Hepatocyte (in vitro differentiated cells): ENCODE measurements at regions not wholly inside any gene's neighbourhood (a gene's known extent, or its start where the extent isn't known, plus 50 kb on each side); places are given as distances from the start of the nearest gene placed in this dataset.

Experiments
- DNase-seq: peaks from one replicate; pipeline ENCODE4 v3.0.0-alpha.2; 2016; ENCODE audit warnings: low spot score
- H2AFZ ChIP-seq: fragments of 200-600 bp; sonication (generic); 2 replicates; pipeline ENCODE4 v1.6.0; 2016; ENCODE audit warnings: antibody characterized with exemption, mild to moderate bottlenecking
- H3K27ac ChIP-seq: fragments of 200-600 bp; sonication (generic); 2 replicates; pipeline ENCODE4 v1.5.1; 2016; ENCODE audit warnings: mild to moderate bottlenecking
- H3K27me3 ChIP-seq: fragments of 200-600 bp; sonication (generic); 2 replicates; pipeline ENCODE4 v1.6.1; 2016
- H3K36me3 ChIP-seq: fragments of 200-600 bp; sonication (generic); replicated peaks from 2 replicates; pipeline ENCODE4 v1.5.1; 2016; ENCODE audit warnings: low read depth; ENCODE audit not compliant: insufficient read depth
- H3K4me1 ChIP-seq: fragments of 200-600 bp; sonication (generic); 2 replicates; pipeline ENCODE4 v1.5.1; 2016; ENCODE audit warnings: mild to moderate bottlenecking, moderate library complexity; ENCODE audit not compliant: insufficient read depth
- H3K4me2 ChIP-seq: fragments of 200-600 bp; sonication (generic); 2 replicates; pipeline ENCODE4 v1.6.0; 2016
- H3K4me3 ChIP-seq: fragments of 200-600 bp; sonication (generic); 2 replicates; pipeline ENCODE4 v1.5.1; 2016; ENCODE audit warnings: mild to moderate bottlenecking
- H3K79me2 ChIP-seq: fragments of 200-600 bp; sonication (generic); 2 replicates; pipeline ENCODE4 v1.6.0; 2017; ENCODE audit warnings: mild to moderate bottlenecking
- H3K9me2 ChIP-seq: fragments of 200-600 bp; sonication (generic); replicated peaks from 2 replicates; pipeline ENCODE4 v1.6.0; 2017; ENCODE audit warnings: mild to moderate bottlenecking; ENCODE audit not compliant: insufficient read depth
- H3K9me3 ChIP-seq: fragments of 200-600 bp; sonication (generic); 2 replicates; pipeline ENCODE4 v1.5.1; 2016; ENCODE audit warnings: low read depth, mild to moderate bottlenecking
- H4K20me1 ChIP-seq: fragments of 200-600 bp; sonication (generic); 2 replicates; pipeline ENCODE4 v1.6.0; 2016; ENCODE audit warnings: mild to moderate bottlenecking; ENCODE audit not compliant: insufficient read depth, poor library complexity, severe bottlenecking
- EZH2 ChIP-seq: fragments of 200-600 bp; sonication (generic); IDR thresholded peaks from 2 replicates; pipeline ENCODE4 v1.6.1; 2016; ENCODE audit warnings: antibody characterized with exemption, mild to moderate bottlenecking, borderline replicate concordance
- EZH2phosphoT487 ChIP-seq: fragments of 200-600 bp; sonication (generic); IDR thresholded peaks from one replicate; pipeline ENCODE4 v1.6.1; 2018; ENCODE audit warnings: antibody characterized with exemption, mild to moderate bottlenecking, low read depth, moderate library complexity; ENCODE audit not compliant: unreplicated experiment, severe bottlenecking
- whole genome bisulfite sequencing: methylation state at CpG from one replicate; pipeline ENCODE4 v1.1.6; 2016; ENCODE audit warnings: low lambda C conversion rate; ENCODE audit errors: missing lambda C conversion rate; 5-methylcytosine and 5-hydroxymethylcytosine counted together
- TF ChIP-seq, protein P1 (sequence below): fragments of 200-600 bp; sonication (generic); IDR thresholded peaks from 2 replicates; pipeline ENCODE4 v1.5.1; 2016; ENCODE audit warnings: antibody characterized with exemption, mild to moderate bottlenecking; ENCODE audit not compliant: poor library complexity

DNA sequence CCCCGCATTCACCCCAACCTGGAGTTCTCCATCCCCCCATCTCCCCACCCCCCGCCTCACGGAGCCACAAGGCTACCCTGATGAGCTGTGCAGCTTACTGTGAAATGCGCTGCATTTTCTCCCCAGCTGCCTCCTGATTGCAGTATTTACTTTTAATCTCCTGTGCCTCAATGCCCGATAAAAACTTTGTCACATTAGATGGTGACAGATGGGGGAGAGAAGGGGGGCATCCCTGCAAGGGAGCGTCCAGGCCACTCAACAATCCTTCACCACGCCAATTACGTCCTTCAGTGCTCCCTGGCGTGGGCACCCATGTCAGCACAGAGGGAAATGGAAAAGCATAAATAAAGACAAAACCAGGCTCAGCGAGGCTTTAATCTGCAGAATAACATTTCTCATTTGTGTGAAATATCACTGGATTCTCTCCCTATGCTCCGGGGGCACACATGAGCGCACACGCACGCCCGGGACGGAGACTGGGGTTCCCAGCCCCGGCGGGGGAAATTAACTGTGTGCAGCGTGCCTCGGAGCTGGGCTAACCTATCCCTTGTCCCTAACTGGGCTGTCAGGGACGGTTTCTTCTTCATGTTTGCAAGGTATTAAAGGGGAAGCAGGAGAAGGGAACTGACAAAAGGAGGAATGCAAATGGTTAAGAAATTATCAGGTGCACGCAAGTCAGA lies 186.7 kb upstream of the VASH1 start:
- Histone ChIP-seq H3K27me3 (no peaks in the 10 kb centered on the region), H4K20me1 (no peaks in the 10 kb centered on the region), H3K4me2 (no peak overlapping the region), H3K27ac (no peak overlapping the region), H3K9me3 (no peaks in the 10 kb centered on the region), H3K36me3 (no peaks in the 10 kb centered on the region), H3K4me1 (no peaks in the 10 kb centered on the region), H3K79me2 (no peaks in the 10 kb centered on the region), H3K4me3 (no peak overlapping the region), H3K9me2 (no peaks in the 10 kb centered on the region), H2AFZ (no peak overlapping the region)
- 74% methylated on average over 21 of the region's 22 CpGs for WGBS
- no peak for DNase-seq
- TF ChIP-seq EZH2 (no peak), EZH2phosphoT487 (no peak)
- TF ChIP-seq, protein P1, sequence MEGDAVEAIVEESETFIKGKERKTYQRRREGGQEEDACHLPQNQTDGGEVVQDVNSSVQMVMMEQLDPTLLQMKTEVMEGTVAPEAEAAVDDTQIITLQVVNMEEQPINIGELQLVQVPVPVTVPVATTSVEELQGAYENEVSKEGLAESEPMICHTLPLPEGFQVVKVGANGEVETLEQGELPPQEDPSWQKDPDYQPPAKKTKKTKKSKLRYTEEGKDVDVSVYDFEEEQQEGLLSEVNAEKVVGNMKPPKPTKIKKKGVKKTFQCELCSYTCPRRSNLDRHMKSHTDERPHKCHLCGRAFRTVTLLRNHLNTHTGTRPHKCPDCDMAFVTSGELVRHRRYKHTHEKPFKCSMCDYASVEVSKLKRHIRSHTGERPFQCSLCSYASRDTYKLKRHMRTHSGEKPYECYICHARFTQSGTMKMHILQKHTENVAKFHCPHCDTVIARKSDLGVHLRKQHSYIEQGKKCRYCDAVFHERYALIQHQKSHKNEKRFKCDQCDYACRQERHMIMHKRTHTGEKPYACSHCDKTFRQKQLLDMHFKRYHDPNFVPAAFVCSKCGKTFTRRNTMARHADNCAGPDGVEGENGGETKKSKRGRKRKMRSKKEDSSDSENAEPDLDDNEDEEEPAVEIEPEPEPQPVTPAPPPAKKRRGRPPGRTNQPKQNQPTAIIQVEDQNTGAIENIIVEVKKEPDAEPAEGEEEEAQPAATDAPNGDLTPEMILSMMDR: no peak

DNA sequence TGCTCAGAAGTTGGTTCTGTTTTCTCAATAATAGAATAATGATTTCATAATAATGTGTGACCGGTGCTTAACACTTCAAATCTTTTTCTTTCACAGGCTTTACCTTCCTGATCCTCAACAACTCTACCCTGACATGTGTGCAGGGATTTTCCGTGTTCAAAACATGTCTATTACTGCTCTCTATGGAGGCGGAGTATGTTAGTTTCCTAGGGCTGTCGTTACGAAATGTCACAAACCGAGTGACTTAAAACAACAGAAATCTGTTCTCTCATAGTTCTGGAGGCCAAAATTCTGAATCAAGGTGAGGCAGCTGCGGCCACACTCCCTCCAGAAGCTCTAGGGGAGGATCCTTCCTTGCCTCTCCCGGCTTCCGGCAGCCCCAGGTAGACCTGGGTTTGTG lies 186.2 kb upstream of the VASH1 start:
- H4K20me1 ChIP-seq: no peaks in the 10 kb centered on the region
- H2AFZ ChIP-seq: no peak overlapping the region
- no peak overlapping the region for H3K27ac ChIP-seq
- no peak overlapping the region for H3K4me2 ChIP-seq
- no peak for DNase-seq
- no peaks in the 10 kb centered on the region for H3K27me3 ChIP-seq
- H3K79me2 ChIP-seq: no peaks in the 10 kb centered on the region
- no peaks in the 10 kb centered on the region for H3K36me3 ChIP-seq
- H3K4me3 ChIP-seq: no peak overlapping the region
- H3K9me3 ChIP-seq: no peaks in the 10 kb centered on the region
- TF ChIP-seq, protein P1: no peak
- TF ChIP-seq EZH2phosphoT487 (no peak), EZH2 (no peak)
- H3K4me1 ChIP-seq: no peaks in the 10 kb centered on the region
- H3K9me2 ChIP-seq: no peaks in the 10 kb centered on the region
- WGBS: 84% methylated on average over 9 of the region's 9 CpGs

DNA sequence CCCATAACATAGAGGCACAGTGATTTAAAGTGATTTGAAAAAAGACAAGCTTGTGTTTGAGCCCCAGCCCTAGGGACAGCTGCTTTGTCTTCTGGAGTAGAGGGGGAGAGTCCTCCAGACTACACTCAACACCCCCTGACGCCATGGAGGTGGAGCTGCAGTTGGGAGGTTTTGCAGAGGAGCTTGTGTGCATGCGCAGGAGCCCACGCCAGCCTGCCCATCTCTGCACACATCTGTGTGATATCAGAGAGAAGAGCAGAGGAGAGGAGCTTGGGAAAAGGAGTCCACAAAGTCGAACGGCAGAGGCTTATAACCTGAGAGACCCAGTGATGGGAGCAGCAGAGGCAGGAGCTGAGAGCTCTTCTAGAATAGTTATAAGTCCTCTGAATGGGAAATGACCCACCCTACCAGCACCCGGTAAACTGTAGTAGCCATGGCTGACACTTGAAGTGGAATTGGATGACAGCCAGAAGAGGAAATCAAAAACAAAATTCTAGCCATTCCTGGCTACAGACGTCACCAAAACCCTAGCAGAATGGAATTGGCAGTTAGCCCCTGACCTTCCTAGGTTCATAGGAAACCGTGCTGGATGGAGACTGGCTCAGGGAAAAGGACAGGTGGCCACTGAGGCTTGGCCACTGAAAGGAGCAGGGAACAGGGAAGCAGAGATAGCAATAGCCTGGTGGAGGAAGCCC lies 185.1 kb upstream of the VASH1 start:
- Histone ChIP-seq H3K27ac (no peak overlapping the region), H3K27me3 (no peaks in the 10 kb centered on the region), H4K20me1 (no peaks in the 10 kb centered on the region), H3K4me2 (no peak overlapping the region), H3K4me1 (no peaks in the 10 kb centered on the region), H2AFZ (no peak overlapping the region), H3K79me2 (no peaks in the 10 kb centered on the region), H3K9me3 (no peaks in the 10 kb centered on the region), H3K9me2 (no peaks in the 10 kb centered on the region), H3K36me3 (no peaks in the 10 kb centered on the region), H3K4me3 (no peak overlapping the region)
- TF ChIP-seq, protein P1: no peak
- TF ChIP-seq EZH2 (no peak), EZH2phosphoT487 (no peak)
- WGBS: 84% methylated on average over 8 of the region's 8 CpGs
- DNase-seq: no peak
